HUES64 (cell line): ENCODE measurements at regions not wholly inside any gene's neighbourhood (a gene's known extent, or its start where the extent isn't known, plus 50 kb on each side); places are given as distances from the start of the nearest gene placed in this dataset.

Experiments
- H3K27ac ChIP-seq: 2 replicates; pipeline ENCODE4 v1.7.0; 2013; ENCODE audit warnings: low read depth, low read length, inconsistent platforms
- H3K27me3 ChIP-seq: 2 replicates; pipeline ENCODE4 v1.6.1; 2013; ENCODE audit warnings: mild to moderate bottlenecking, low read length; ENCODE audit not compliant: insufficient read depth
- H3K36me3 ChIP-seq: 2 replicates; pipeline ENCODE4 v1.6.1; 2013; ENCODE audit warnings: mild to moderate bottlenecking, low read length; ENCODE audit not compliant: insufficient read depth
- H3K4me1 ChIP-seq: 2 replicates; pipeline ENCODE4 v1.6.1; 2013; ENCODE audit warnings: mild to moderate bottlenecking, low read length, moderate library complexity; ENCODE audit not compliant: insufficient read depth
- H3K4me3 ChIP-seq: 2 replicates; pipeline ENCODE4 v1.5.1; 2013; ENCODE audit warnings: mild to moderate bottlenecking, low read length, moderate library complexity
- H3K9ac ChIP-seq: 2 replicates; pipeline ENCODE4 v1.6.1; 2013; ENCODE audit warnings: mild to moderate bottlenecking, low read depth, low read length
- H3K9me3 ChIP-seq: 2 replicates; pipeline ENCODE4 v1.6.1; 2013; ENCODE audit warnings: low read depth, low read length; ENCODE audit not compliant: insufficient read depth
- WGBS: fragments of 150-250, 120-280 bp; methylation state at CpG from one replicate; pipeline ENCODE4 v1.1.7; 2013; ENCODE audit warnings: missing lambda C conversion rate; 5-methylcytosine and 5-hydroxymethylcytosine counted together

DNA sequence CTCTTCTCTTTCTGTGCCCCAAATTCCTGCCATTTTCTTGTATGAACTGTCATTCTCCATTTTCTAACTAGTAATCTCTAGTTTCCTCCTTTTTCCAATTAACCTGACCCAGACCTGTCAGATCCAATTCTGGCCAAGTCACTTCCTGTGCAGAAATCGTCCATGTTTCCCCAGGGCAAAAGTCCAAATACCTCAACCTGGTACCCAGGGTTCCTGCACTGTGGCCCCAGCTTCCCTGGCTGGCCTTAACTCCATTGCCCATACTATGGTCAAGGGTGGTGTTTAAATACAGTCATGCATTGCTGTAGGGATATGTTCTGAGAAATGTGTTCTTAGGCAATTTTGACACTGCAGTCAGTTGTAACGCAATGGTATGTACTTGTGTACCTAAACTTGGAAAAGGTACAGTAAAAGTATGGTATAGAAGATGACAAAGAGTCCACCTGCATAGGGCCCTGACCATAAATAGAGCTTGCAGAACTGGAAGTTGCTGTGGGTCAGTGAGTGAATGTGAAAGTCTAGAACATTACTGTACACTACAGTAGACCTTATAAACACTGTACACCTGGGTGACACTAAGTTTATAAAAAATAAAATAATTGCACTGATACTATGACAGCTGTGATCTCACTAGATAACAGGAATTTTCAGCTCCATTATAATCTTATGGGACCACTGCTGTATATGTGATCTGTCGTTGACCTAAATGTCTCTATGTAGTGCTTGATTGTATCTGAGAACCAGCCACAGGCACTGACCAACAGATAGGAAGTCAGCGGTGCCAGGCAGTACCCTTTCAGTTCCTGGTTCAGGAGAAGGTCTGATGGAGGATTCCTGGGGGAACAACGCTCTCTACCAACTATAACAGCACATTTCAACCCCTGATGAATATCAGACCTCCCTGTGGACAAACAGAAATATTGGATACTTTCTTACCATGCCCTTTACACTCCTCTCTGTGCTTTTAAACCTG lies 336.1 kb upstream of the PROK2 start:
- Histone ChIP-seq H3K4me3 (no peak overlapping the region), H3K27ac (no peak overlapping the region), H3K9ac (no peak overlapping the region), H3K4me1 (peaks cover 3% of the 10 kb centered on the region; the same call in 1 of the 2 replicates), H3K36me3 (no peaks in the 10 kb centered on the region), H3K9me3 (no peaks in the 10 kb centered on the region), H3K27me3 (no peaks in the 10 kb centered on the region)
- WGBS, result 88% methylated on average over 5 of the region's 5 CpGs

DNA sequence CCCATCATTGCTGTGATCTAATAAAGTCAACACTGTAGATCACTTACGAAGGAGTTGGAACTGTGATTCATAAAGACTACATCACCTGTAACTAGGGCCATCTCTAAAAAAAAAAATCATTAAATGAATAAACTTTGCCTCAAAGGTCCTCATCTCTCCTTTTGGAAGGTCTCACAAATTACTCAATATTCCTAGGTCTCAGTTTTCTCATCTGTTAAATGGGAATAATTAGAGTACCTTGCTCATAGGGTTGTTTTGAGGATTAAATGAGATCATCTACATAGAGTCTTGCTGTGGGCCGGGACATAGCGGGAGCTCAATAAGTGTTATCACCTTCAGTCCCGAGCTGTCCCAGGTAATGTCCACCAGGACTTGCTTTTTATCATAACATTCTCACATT lies 335.1 kb upstream of the PROK2 start:
- Histone ChIP-seq H3K4me3 (no peak overlapping the region), H3K27me3 (no peaks in the 10 kb centered on the region), H3K27ac (no peak overlapping the region), H3K36me3 (no peaks in the 10 kb centered on the region), H3K9me3 (no peaks in the 10 kb centered on the region), H3K9ac (no peak overlapping the region), H3K4me1 (peaks cover 3% of the 10 kb centered on the region; the same call in 1 of the 2 replicates)
- WGBS, result 95% methylated on average over 4 of the region's 4 CpGs

GRCh38 chr3:72118628-72119027 lies 333.7 kb upstream of the PROK2 start:
- H3K36me3 ChIP-seq, result no peaks in the 10 kb centered on the region
- no peak overlapping the region for H3K27ac ChIP-seq
- H3K9me3 ChIP-seq, result no peaks in the 10 kb centered on the region
- no peaks in the 10 kb centered on the region for H3K27me3 ChIP-seq
- no peak overlapping the region for H3K4me3 ChIP-seq
- peaks cover 3% of the 10 kb centered on the region; the same call in 1 of the 2 replicates for H3K4me1 ChIP-seq
- no peak overlapping the region for H3K9ac ChIP-seq

GRCh38 chr3:72116226-72116625 lies 331.3 kb upstream of the PROK2 start:
- H3K4me3 ChIP-seq, result no peak overlapping the region
- 93% methylated on average over 7 of the region's 7 CpGs for WGBS
- no peak overlapping the region for H3K27ac ChIP-seq
- H3K9ac ChIP-seq, result no peak overlapping the region
- no peaks in the 10 kb centered on the region for H3K9me3 ChIP-seq
- peaks cover 3% of the 10 kb centered on the region; the same call in 1 of the 2 replicates for H3K4me1 ChIP-seq
- H3K36me3 ChIP-seq, result no peaks in the 10 kb centered on the region
- no peaks in the 10 kb centered on the region for H3K27me3 ChIP-seq

- Histone ChIP-seq H3K4me1 (peaks cover 3% of the 10 kb centered on the region; the same call in 1 of the 2 replicates), H3K27ac (no peak overlapping the region), H3K9me3 (no peaks in the 10 kb centered on the region), H3K36me3 (no peaks in the 10 kb centered on the region), H3K9ac (no peak overlapping the region), H3K27me3 (no peaks in the 10 kb centered on the region), H3K4me3 (no peak overlapping the region)
- 90% methylated on average over 6 of the region's 6 CpGs for WGBS
Observed at GRCh38 chr3:72115307-72115706, 330.4 kb upstream of the PROK2 start.

DNA sequence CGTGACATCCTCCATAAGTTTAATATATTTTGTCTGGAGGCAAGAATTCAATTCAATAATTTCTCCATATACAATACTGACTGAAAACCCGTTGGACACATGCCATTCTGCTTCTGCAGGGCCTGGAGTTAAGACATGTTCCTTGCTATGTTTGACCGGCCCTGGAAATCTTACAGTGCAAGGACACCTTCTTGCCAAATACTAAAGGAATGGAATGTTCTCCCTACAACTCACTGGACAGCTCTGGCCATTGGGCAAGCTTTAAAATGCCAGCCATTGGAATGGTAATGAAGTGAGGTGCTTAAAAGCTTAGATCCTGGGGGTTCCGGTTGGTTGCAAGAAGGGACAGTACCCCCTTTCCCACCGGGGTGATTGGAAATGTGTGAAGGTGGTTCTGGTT lies 329.8 kb upstream of the PROK2 start:
- no peaks in the 10 kb centered on the region for H3K36me3 ChIP-seq
- WGBS, result 90% methylated on average over 4 of the region's 5 CpGs
- H3K4me3 ChIP-seq, result no peak overlapping the region
- H3K9ac ChIP-seq, result no peak overlapping the region
- no peaks in the 10 kb centered on the region for H3K9me3 ChIP-seq
- H3K4me1 ChIP-seq, result peaks cover 3% of the 10 kb centered on the region; the same call in 1 of the 2 replicates
- H3K27me3 ChIP-seq, result no peaks in the 10 kb centered on the region
- no peak overlapping the region for H3K27ac ChIP-seq

- Histone ChIP-seq H3K4me1 (peaks cover 3% of the 10 kb centered on the region; the same call in 1 of the 2 replicates), H3K27ac (no peak overlapping the region), H3K27me3 (no peaks in the 10 kb centered on the region), H3K36me3 (no peaks in the 10 kb centered on the region), H3K9me3 (no peaks in the 10 kb centered on the region), H3K9ac (no peak overlapping the region), H3K4me3 (no peak overlapping the region)
- 93% methylated on average over 2 of the region's 3 CpGs for WGBS
Observed at GRCh38 chr3:72113964-72114363, 329.0 kb upstream of the PROK2 start.

GRCh38 chr3:72113564-72113963 lies 328.6 kb upstream of the PROK2 start:
- H3K27me3 ChIP-seq, result no peaks in the 10 kb centered on the region
- no peak overlapping the region for H3K9ac ChIP-seq
- no peak overlapping the region for H3K27ac ChIP-seq
- H3K36me3 ChIP-seq, result no peaks in the 10 kb centered on the region
- no peaks in the 10 kb centered on the region for H3K9me3 ChIP-seq
- H3K4me1 ChIP-seq, result peaks cover 2% of the 10 kb centered on the region; the same call in 1 of the 2 replicates
- no peak overlapping the region for H3K4me3 ChIP-seq
- WGBS, result no CpG with 5 or more reads among the region's 1 CpG

GRCh38 chr3:72112435-72112834 lies 327.5 kb upstream of the PROK2 start:
- Histone ChIP-seq H3K9me3 (no peaks in the 10 kb centered on the region), H3K36me3 (no peaks in the 10 kb centered on the region), H3K4me3 (no peak overlapping the region), H3K4me1 (no peaks in the 10 kb centered on the region), H3K27me3 (no peaks in the 10 kb centered on the region), H3K27ac (no peak overlapping the region), H3K9ac (no peak overlapping the region)
- 92% methylated on average over 3 of the region's 3 CpGs for WGBS

DNA sequence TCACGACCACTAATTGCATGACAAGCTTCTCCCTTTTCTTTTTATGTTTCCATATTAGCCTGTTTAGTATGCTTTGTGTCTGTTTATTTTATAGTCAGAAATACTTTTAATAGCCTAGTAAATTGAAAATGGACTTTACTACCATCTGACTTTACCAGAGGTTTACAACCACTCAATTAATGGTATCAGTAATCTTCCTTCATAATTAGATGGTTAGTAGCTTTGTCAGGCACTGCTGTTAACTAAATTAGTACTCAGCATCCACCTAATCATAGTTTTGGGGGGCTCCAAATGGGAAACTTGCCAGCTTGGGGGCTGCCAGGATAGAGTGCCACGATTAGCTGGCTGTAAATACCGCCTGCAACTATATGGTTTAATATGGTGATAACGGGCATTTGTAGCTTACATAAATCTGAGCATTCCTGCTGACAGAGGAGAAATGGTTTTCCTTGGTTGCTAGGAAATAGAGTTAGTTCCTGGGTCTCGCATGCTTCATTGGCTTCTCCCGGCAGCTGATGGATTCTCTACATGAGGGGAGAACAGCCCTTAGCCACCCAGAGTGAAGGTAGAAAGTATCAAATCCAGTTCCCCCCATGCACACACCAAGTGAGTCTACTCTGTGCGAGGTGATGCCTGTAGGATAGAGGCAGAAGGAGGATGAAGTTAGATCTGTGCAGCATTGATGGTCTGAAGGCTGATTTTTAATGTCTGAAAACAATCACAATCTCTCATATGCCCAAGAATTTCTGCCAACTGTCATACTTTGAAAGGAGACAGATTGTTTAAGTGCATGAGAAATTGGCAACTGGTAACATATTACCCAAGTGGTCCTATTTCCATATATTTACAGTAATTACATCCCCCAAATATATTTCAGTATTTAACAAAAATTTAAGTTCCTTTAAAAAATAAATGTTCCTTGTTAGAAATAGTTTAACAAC lies 326.6 kb upstream of the PROK2 start:
- H3K27me3 ChIP-seq, result no peaks in the 10 kb centered on the region
- no peaks in the 10 kb centered on the region for H3K9me3 ChIP-seq
- H3K27ac ChIP-seq, result no peak overlapping the region
- WGBS, result 89% methylated on average over 6 of the region's 7 CpGs
- no peaks in the 10 kb centered on the region for H3K36me3 ChIP-seq
- H3K4me3 ChIP-seq, result no peak overlapping the region
- H3K4me1 ChIP-seq, result no peaks in the 10 kb centered on the region
- no peak overlapping the region for H3K9ac ChIP-seq
